ENCODE measurements at regions not wholly inside any gene's neighbourhood (a gene's known extent, or its start where the extent isn't known, plus 50 kb on each side); places are given as distances from the start of the nearest gene placed in this dataset.

GRCh38 chr7:115230882-115231571 is 309.1 kb downstream of the MDFIC start:
- Histone ChIP-seq H3K27me3 (ENCODE audit: control insufficient read depth, insufficient read depth, low read length) (no peaks in the 10 kb centered on the region), H3K56ac (ENCODE audit: extremely low read depth, insufficient read depth, low read length) (no peak overlapping the region), H3K9ac (ENCODE audit: low read depth, low read length) (no peak overlapping the region), H3K79me1 (ENCODE audit: low read depth in 1 of 2, low read length in 2 of 2) (no peaks in the 10 kb centered on the region), H3K4me3 (ENCODE audit: insufficient read depth, low read depth, low read length) (no peak overlapping the region), H3K27ac (ENCODE audit: insufficient read depth, low read length) (no peak overlapping the region), H2BK5ac (ENCODE audit: low read depth, low read length, poor library complexity, severe bottlenecking) (peak overlapping the region; percentile 50), H3K4me2 (ENCODE audit: low read depth, low read length) (peak overlapping the region; percentile 42; the same call in 1 of the 2 replicates), H2AK9ac (replicated peaks; ENCODE audit: low read depth, low read length, poor library complexity) (no peak overlapping the region), H2BK20ac (ENCODE audit: low read depth, low read length) (no peak overlapping the region; the same call in 1 of the 2 replicates), H3K36me3 (ENCODE audit: control insufficient read depth, insufficient read depth, low read length) (no peaks in the 10 kb centered on the region), H3K9me3 (ENCODE audit: control insufficient read depth, insufficient read depth, low read length) (no peaks in the 10 kb centered on the region), H2BK120ac (ENCODE audit: low read depth, low read length) (peak overlapping the region; percentile 1; the same call in 1 of the 2 replicates), H3K14ac (replicated peaks; ENCODE audit: low read depth, low read length) (no peak overlapping the region), H3K4ac (ENCODE audit: low read depth, low read length) (no peak overlapping the region), H4K20me1 (ENCODE audit: insufficient read depth, low read length) (no peaks in the 10 kb centered on the region), H3K4me1 (ENCODE audit: control insufficient read depth, insufficient read depth, low read length) (no peaks in the 10 kb centered on the region; the same call in 1 of the 2 replicates), H3K9me1 (ENCODE audit: insufficient read depth, low read length) (no peaks in the 10 kb centered on the region), H4K91ac (ENCODE audit: insufficient read depth, low read depth, low read length) (no peak overlapping the region), H2AK5ac (ENCODE audit: low read depth, low read length) (no peak overlapping the region), H2BK15ac (ENCODE audit: low read depth, low read length) (no peak overlapping the region), H4K8ac (ENCODE audit: low read depth in 2 of 2, low read length in 2 of 2) (no peak overlapping the region; a peak in 1 of 4 replicates), H4K5ac (ENCODE audit: low read depth, low read length) (no peak overlapping the region), H2AFZ (replicated peaks; ENCODE audit: low read length, poor library complexity) (no peak overlapping the region), H3K18ac (ENCODE audit: low read depth, low read length) (no peak overlapping the region), H3K23ac (ENCODE audit: low read depth, low read length) (no peak overlapping the region)
- ChIA-PET POLR2A (ENCODE audit: unreplicated experiment) (no interaction called here), CTCF (interaction anchor here (1.3 kb wide), 1 partner anchor 10 kb away, joined by 5 read pairs; no protein-coding TSS in a partner anchor)
- DNase-seq (peak; percentile 96), ATAC-seq (ENCODE audit: low read depth) (peak; percentile 91)
- in situ Hi-C loops (cut with MboI; ENCODE audit: low sequenced_read_pairs) (no loop called here), intact Hi-C loops (cut with micrococcal nuclease) (no loop called here), dilution Hi-C loops (cut with HindIII; ENCODE audit: low sequenced_read_pairs, unreplicated experiment) (no loop called here)
- no CpG with 5 or more reads among the region's 1 CpG for WGBS, 2 experiments (ENCODE audit: extremely low coverage in 2 of 2, insufficient read length in 1 of 2)
- no peak for TF ChIP-seq CTCF (conservative IDR thresholded peaks at IDR 0.05; ENCODE audit: low read depth, low read length)
- peak; percentile 99 for TF ChIP-seq FOS (IDR thresholded peaks at IDR 0.05; ENCODE audit: low read depth, low read length)
- peak; percentile 62; the same call in 1 of the 2 replicates for TF ChIP-seq BHLHE40 (IDR thresholded peaks at IDR 0.05; ENCODE audit: low read depth, low read length)
- no peak for TF ChIP-seq RFX5 (IDR thresholded peaks at IDR 0.05; ENCODE audit: low read depth, low read length)
- 0 out of 2 replicates have a peak, but pooled peaks have one; percentile 21 for TF ChIP-seq CEBPB (IDR thresholded peaks at IDR 0.05; ENCODE audit: low read depth, low read length)
- no TSS peak for BruUV-seq (replicated peaks)
